Transverse colon (tissue), 4 donors: ENCODE measurements at regions not wholly inside any gene's neighbourhood (a gene's known extent, or its start where the extent isn't known, plus 50 kb on each side); places are given as distances from the start of the nearest gene placed in this dataset.

Experiments
- POLR2A ChIP-seq: fragments of 450-650 bp; IDR thresholded peaks from one replicate; pipeline ENCODE4 v1.6.1; 2016; ENCODE audit warnings: antibody characterized with exemption, mild to moderate bottlenecking, moderate library complexity
- POLR2AphosphoS5 ChIP-seq, 3 donors: sonication (generic); formaldehyde crosslinking; IDR thresholded peaks; one replicate each; pipeline ENCODE4 v1.6.1; 2016; ENCODE audit warnings: antibody characterized with exemption in 3 of 3
- TF ChIP-seq, protein P1 (sequence below), 5 experiments: fragments of 200-600 bp in 3 of 5; fragments of 450-650 bp in 2 of 5; sonication (generic) in 3 of 5; IDR thresholded peaks; 1 replicate in 2 of 5; 2 replicates in 3 of 5; pipeline ENCODE4 v1.5.1; 2016 to 2017; ENCODE audit warnings: antibody characterized with exemption in 5 of 5, inconsistent platforms in 3 of 5, mild to moderate bottlenecking in 2 of 5, moderate library complexity in 1 of 5

DNA sequence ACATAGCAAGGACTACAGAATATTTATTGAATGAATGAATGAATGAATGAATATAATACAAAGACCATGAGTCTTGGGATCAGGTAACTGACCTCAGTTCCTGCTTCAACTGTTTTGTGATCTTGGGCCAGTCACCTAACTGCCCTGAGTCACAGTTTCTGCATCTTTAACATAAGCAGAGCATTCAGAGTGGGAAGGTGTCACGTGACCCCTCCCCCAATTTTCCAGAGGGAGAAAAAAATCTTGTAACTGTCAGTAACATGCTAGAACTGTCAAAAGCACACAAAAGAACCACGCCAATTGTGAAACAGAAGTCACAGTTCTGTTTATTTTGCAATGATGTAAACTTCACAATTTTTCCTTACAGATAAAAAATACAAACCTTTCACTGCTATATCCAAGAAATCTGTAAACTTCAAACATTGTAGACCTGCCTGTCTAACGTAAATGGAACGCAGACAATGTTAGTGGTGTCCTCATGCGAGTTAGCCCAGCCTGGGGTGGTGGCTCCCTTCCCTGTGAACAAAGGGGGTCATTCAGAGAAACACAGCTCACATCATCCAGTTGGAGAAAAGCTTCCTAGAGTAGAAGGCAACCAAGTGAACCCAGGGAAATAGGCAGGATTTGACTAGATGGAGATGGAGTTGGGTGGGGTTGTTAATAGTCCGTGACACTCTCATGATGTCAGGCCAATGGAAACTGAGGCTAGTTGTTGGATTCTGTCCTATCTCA, 211.8 kb upstream of the ZC3H12A start:
- TF ChIP-seq, protein P1, sequence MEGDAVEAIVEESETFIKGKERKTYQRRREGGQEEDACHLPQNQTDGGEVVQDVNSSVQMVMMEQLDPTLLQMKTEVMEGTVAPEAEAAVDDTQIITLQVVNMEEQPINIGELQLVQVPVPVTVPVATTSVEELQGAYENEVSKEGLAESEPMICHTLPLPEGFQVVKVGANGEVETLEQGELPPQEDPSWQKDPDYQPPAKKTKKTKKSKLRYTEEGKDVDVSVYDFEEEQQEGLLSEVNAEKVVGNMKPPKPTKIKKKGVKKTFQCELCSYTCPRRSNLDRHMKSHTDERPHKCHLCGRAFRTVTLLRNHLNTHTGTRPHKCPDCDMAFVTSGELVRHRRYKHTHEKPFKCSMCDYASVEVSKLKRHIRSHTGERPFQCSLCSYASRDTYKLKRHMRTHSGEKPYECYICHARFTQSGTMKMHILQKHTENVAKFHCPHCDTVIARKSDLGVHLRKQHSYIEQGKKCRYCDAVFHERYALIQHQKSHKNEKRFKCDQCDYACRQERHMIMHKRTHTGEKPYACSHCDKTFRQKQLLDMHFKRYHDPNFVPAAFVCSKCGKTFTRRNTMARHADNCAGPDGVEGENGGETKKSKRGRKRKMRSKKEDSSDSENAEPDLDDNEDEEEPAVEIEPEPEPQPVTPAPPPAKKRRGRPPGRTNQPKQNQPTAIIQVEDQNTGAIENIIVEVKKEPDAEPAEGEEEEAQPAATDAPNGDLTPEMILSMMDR (IDR thresholded peaks at IDR 0.05), result no peak
- TF ChIP-seq POLR2A (no peak), POLR2AphosphoS5 (IDR thresholded peaks at IDR 0.05) (no peak)
